ENCODE measurements at regions not wholly inside any gene's neighbourhood (a gene's known extent, or its start where the extent isn't known, plus 50 kb on each side); places are given as distances from the start of the nearest gene placed in this dataset.

DNA sequence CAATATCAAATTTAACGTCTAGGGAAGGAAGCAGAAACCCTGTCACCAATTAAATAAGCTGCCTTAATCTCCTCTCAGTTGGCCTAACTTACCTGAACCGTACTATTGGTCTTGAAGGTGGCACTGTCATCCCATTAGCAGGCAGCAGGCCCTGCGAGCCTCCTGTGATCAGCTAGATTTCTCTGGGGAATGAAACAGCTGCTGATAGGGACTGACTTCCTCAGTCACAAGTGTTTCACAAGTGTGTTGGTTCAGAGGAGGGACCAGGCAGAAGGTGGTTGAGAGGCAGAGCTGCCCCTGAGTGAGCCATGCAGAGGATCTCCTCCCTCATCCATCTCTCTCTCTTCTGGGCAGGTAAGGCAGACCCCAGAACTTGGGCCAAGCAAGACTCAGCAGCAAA, 166.8 kb downstream of the DAD1 start:
- Histone ChIP-seq H3K4me2 (ENCODE audit: insufficient read depth, low read length) (no peak overlapping the region), H3K9me3 (ENCODE audit: low read depth, low read length) (no peaks in the 10 kb centered on the region), H3K79me2 (ENCODE audit: insufficient read depth, low read length) (no peaks in the 10 kb centered on the region), H3K4me1 (ENCODE audit: insufficient read depth, low read length) (peaks cover under 1% of the 10 kb centered on the region), H3K27ac (ENCODE audit: low read depth, low read length) (no peak overlapping the region), H2AFZ (ENCODE audit: low read length) (no peak overlapping the region), H4K20me1 (ENCODE audit: insufficient read depth, low read length) (no peaks in the 10 kb centered on the region), H3K4me3 (ENCODE audit: insufficient read depth, low read length) (no peak overlapping the region), H3K36me3 (ENCODE audit: insufficient read depth, low read length) (no peaks in the 10 kb centered on the region), H3K27me3 (ENCODE audit: insufficient read depth, low read length) (peaks cover 34% of the 10 kb centered on the region)
- TF ChIP-seq, protein P1, sequence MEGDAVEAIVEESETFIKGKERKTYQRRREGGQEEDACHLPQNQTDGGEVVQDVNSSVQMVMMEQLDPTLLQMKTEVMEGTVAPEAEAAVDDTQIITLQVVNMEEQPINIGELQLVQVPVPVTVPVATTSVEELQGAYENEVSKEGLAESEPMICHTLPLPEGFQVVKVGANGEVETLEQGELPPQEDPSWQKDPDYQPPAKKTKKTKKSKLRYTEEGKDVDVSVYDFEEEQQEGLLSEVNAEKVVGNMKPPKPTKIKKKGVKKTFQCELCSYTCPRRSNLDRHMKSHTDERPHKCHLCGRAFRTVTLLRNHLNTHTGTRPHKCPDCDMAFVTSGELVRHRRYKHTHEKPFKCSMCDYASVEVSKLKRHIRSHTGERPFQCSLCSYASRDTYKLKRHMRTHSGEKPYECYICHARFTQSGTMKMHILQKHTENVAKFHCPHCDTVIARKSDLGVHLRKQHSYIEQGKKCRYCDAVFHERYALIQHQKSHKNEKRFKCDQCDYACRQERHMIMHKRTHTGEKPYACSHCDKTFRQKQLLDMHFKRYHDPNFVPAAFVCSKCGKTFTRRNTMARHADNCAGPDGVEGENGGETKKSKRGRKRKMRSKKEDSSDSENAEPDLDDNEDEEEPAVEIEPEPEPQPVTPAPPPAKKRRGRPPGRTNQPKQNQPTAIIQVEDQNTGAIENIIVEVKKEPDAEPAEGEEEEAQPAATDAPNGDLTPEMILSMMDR (IDR thresholded peaks at IDR 0.05; ENCODE audit: extremely low read depth, low read depth, low read length) = no peak
- DNase-seq (ENCODE audit: insufficient read length, low spot score, missing footprints) = no peak

DNA sequence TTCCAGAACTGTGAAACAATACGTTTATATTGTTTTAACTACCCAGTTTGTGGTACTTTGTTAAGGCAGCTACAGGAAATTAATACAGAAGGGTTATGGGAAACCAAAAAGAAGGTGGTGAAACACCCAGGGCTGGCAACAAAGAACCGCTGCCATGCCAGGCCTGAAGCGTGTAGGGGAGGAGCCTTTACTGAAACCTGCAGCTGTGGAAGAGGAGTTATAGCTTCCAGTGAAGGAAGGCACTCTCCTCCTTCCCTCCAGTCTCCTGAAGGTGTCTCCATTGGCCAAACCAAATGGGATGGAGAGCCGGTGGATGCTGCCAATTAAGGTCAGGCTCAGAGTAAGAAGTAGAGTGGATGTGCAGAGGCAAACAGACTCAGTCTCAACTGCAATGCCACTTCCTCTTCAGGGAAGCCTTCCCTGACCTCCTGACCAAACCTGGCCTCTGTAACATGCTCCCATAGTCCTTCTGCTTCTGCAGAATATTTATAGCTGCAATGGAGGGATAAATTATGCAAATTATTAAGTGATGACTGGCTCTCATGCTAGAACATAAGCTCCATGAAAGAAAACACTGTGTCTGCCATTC, 168.3 kb downstream of the DAD1 start:
- TF ChIP-seq, protein P1 (IDR thresholded peaks at IDR 0.05; ENCODE audit: extremely low read depth, low read depth, low read length) = no peak

DNA sequence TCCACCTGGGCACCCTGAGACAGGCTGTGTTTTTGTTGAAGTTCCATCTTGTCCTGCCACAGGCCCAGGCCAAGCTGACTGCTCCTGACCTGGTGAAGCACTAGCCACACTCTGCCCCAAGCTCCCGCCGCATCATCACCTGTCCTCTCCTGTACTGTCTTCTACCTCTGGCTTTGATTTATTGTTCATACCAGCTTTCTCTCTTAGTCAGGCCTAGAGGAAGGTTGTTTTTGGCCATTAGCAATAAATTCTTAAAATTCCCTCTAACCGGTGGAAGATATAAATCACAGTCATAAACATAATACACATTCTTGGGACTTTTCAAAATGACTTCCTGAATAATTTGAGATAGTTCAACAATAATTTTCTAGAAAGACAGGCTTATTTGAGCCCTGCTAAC, 169.4 kb downstream of the DAD1 start:
- H3K9me3 ChIP-seq (ENCODE audit: low read depth, low read length) = no peaks in the 10 kb centered on the region
- no peaks in the 10 kb centered on the region for H3K79me2 ChIP-seq (ENCODE audit: insufficient read depth, low read length)
- no peak overlapping the region for H3K4me3 ChIP-seq (ENCODE audit: insufficient read depth, low read length)
- no peaks in the 10 kb centered on the region for H3K4me1 ChIP-seq (ENCODE audit: insufficient read depth, low read length)
- TF ChIP-seq, protein P1 (IDR thresholded peaks at IDR 0.05; ENCODE audit: extremely low read depth, low read depth, low read length) = no peak
- H3K27me3 ChIP-seq (ENCODE audit: insufficient read depth, low read length) = peaks cover 19% of the 10 kb centered on the region
- H4K20me1 ChIP-seq (ENCODE audit: insufficient read depth, low read length) = no peaks in the 10 kb centered on the region
- no peak for DNase-seq (ENCODE audit: insufficient read length, low spot score, missing footprints)
- H3K27ac ChIP-seq (ENCODE audit: low read depth, low read length) = no peak overlapping the region
- H2AFZ ChIP-seq (ENCODE audit: low read length) = no peak overlapping the region
- H3K4me2 ChIP-seq (ENCODE audit: insufficient read depth, low read length) = no peak overlapping the region
- H3K36me3 ChIP-seq (ENCODE audit: insufficient read depth, low read length) = no peaks in the 10 kb centered on the region

More for the DNA sequence above, 168.3 kb downstream of the DAD1 start:
- no peak overlapping the region for H3K4me2 ChIP-seq (ENCODE audit: insufficient read depth, low read length)
- DNase-seq (ENCODE audit: insufficient read length, low spot score, missing footprints) = no peak
- H4K20me1 ChIP-seq (ENCODE audit: insufficient read depth, low read length) = no peaks in the 10 kb centered on the region
- no peaks in the 10 kb centered on the region for H3K9me3 ChIP-seq (ENCODE audit: low read depth, low read length)
- no peaks in the 10 kb centered on the region for H3K36me3 ChIP-seq (ENCODE audit: insufficient read depth, low read length)
- no peak overlapping the region for H2AFZ ChIP-seq (ENCODE audit: low read length)
- no peak overlapping the region for H3K4me3 ChIP-seq (ENCODE audit: insufficient read depth, low read length)
- peaks cover 25% of the 10 kb centered on the region for H3K27me3 ChIP-seq (ENCODE audit: insufficient read depth, low read length)
- H3K4me1 ChIP-seq (ENCODE audit: insufficient read depth, low read length) = no peaks in the 10 kb centered on the region
- H3K79me2 ChIP-seq (ENCODE audit: insufficient read depth, low read length) = no peaks in the 10 kb centered on the region
- H3K27ac ChIP-seq (ENCODE audit: low read depth, low read length) = no peak overlapping the region

DNA sequence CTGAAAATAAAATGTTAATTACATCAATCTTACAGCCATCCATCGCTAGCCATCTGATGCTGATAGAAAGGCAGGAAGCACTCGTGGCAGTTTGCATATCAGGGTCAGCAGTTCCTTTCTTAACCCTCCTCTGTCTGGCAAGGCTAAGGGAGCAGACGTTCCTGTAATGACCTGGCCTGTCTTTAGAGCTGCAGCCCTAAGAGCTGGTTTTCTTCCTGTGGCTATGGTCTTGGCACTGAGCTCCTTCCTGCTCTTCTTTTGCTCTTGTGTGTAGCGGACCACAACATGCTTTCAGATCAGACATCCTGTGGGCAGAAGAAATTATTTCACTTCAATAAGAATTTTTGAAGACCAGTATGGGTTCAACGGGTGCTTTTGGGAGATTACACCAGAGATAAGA, 170.4 kb downstream of the DAD1 start:
- Histone ChIP-seq H4K20me1 (ENCODE audit: insufficient read depth, low read length) (no peaks in the 10 kb centered on the region), H3K36me3 (ENCODE audit: insufficient read depth, low read length) (no peaks in the 10 kb centered on the region), H3K4me2 (ENCODE audit: insufficient read depth, low read length) (no peak overlapping the region), H3K4me3 (ENCODE audit: insufficient read depth, low read length) (no peak overlapping the region), H3K9me3 (ENCODE audit: low read depth, low read length) (no peaks in the 10 kb centered on the region), H3K79me2 (ENCODE audit: insufficient read depth, low read length) (no peaks in the 10 kb centered on the region), H3K4me1 (ENCODE audit: insufficient read depth, low read length) (no peaks in the 10 kb centered on the region), H3K27me3 (ENCODE audit: insufficient read depth, low read length) (peaks cover 19% of the 10 kb centered on the region), H3K27ac (ENCODE audit: low read depth, low read length) (no peak overlapping the region), H2AFZ (ENCODE audit: low read length) (no peak overlapping the region)
- TF ChIP-seq, protein P1 (IDR thresholded peaks at IDR 0.05; ENCODE audit: extremely low read depth, low read depth, low read length) = no peak
- no peak for DNase-seq (ENCODE audit: insufficient read length, low spot score, missing footprints)

All from osteoblast (primary cell).